GM03348 (cell line): ENCODE measurements at regions not wholly inside any gene's neighbourhood (a gene's known extent, or its start where the extent isn't known, plus 50 kb on each side); places are given as distances from the start of the nearest gene placed in this dataset.

Experiments
- DNase-seq: peaks from one replicate; pipeline ENCODE4 v3.0.0; 2012; ENCODE audit warnings: low spot score

- DNase-seq, result no peak
Measured at GRCh38 chr18:6650747-6651146, 78.8 kb upstream of the ARHGAP28 start.

GRCh38 chr18:6652098-6652497, 77.4 kb upstream of the ARHGAP28 start:
- DNase-seq, result no peak

GRCh38 chr18:6653880-6654279, 75.6 kb upstream of the ARHGAP28 start:
- no peak for DNase-seq

- no peak for DNase-seq
Measured at GRCh38 chr18:6659963-6660725, 69.4 kb upstream of the ARHGAP28 start.

GRCh38 chr18:6661692-6662415, 67.7 kb upstream of the ARHGAP28 start:
- DNase-seq, result no peak

- no peak for DNase-seq
Measured at GRCh38 chr18:6666012-6666685, 63.4 kb upstream of the ARHGAP28 start.

GRCh38 chr18:6668836-6669235, 60.7 kb upstream of the ARHGAP28 start:
- DNase-seq, result no peak

- DNase-seq, result no peak
Measured at GRCh38 chr18:6672821-6673308, 56.7 kb upstream of the ARHGAP28 start.

- DNase-seq, result no peak
Measured at GRCh38 chr18:6677086-6677485, 52.4 kb upstream of the ARHGAP28 start.

GRCh38 chr18:6679201-6679600, 50.3 kb upstream of the ARHGAP28 start:
- no peak for DNase-seq
